DMS 273 (cell line): ENCODE measurements at regions not wholly inside any gene's neighbourhood (a gene's known extent, or its start where the extent isn't known, plus 50 kb on each side); places are given as distances from the start of the nearest gene placed in this dataset.
A peak's percentile ranks its signal among the peaks of the same experiment; 100 is the strongest.
"Not testable (repeated sequence)": the region's sequence is repeated elsewhere in the genome, so short reads cannot be mapped to it uniquely, and the experiment has no call there.

Experiments used
- DNase-seq: peaks from one replicate; lab custom pipeline; 2025; ENCODE audit not compliant: unreplicated experiment; lab: John Stamatoyannopoulos, UW

DNA sequence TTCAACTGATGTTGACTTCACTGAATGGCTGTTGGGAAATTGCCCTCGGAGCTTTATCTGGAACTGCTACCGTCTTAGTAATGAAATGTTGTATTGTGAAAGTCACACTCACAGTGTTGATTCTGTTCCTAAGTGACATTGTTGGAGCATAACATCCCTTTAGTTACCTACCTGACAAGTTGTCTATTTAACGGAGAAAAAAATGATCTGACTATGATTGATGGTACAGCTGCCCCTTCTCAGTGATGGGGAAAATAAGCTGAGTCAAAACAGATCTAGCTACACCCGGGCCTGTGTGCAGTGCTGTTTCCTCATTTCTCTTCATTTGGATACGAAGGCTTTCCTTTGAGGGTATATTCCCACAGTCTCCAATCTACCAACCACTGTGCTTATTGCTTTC, 472.3 kb upstream of the BRINP3 start:
- no peak for DNase-seq

- DNase-seq, result peak; percentile 3
These were observed 479.9 kb upstream of the BRINP3 start for GRCh38 chr1:190957565-190957964.

GRCh38 chr1:190963321-190963720, 485.7 kb upstream of the BRINP3 start:
- DNase-seq, result no peak

- no peak for DNase-seq
These were observed 498.2 kb upstream of the BRINP3 start for GRCh38 chr1:190975827-190976226.

- DNase-seq, result no peak
These were observed 525.1 kb upstream of the BRINP3 start for GRCh38 chr1:191002768-191003167.

- no peak for DNase-seq
These were observed 539.1 kb upstream of the BRINP3 start for GRCh38 chr1:191016765-191017164.

DNA sequence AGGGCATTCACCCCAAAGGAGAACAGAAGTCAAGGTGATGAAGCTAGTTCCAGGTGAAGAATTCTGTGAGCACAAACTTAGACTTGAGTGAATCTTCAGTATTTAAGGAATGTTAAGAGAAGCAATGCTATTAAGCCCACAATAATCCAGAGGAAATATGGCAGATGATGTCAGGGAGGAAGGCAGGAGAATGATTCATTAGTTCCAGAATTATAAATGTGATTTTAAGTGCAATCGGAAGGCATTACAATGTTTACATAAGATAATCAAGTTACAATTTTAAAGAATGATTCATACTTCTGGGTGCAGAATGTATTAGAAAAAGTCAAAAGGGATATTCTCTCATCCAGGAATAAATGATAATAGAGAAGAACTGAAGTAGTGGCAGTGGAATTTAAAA, 545.2 kb upstream of the BRINP3 start:
- DNase-seq, result no peak

DNA sequence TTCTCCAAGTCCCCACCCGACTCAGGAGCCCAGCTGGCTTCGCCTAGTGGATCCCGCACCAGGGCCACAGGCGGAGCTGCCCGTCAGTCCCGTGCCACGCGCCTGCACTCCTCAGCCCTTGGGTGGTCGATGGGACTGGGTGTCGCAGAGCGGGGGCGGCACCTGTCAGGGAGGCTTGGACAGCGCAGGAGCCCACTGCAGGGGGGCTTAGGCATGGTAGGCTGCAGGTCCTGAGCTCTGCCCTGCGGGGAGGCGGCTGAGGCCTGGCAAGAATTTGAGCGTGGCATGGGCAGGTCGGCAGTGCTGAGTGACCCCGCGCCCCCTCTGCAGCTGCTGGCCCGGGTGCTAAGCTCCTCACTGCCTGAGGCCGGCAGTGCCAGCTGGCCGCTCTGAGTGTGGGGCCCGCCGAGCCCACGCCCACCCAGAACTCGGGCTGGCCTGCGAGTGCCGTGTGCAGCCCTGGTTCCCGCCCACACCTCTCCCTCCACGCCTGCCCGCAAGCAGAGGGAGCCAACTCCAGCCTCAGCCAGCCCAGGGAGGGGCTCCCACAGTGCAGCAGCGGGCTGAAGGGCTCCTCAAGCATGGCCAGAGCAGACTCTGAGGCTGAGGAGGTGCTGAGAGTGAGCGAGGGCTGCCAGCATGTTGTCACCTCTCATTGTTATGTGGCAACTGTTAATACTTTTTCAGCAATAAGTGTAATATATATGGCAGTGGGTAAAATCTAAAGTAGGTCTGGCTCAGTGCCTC, 548.4 kb upstream of the BRINP3 start:
- no peak for DNase-seq

DNA sequence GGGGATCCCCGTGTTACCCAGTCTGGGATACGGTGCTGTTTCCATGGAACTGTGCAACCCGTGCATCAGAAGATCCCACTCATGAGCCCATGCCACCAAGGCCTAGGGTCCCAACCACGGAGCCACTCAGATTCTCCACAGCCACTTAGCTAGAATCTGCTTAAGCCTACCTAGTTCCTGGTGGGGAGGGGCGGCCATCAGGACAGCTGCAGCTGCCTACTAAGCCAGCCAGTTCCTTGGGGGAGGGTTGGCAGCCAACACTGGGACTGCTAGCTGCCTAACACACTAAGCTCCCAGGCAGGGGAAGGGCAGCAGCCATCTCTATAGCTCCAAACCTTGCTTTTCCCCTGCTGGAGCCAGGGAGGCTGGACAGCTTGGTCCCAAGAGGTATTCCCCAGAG, 549.2 kb upstream of the BRINP3 start:
- DNase-seq, result peak; percentile 40

GRCh38 chr1:191034132-191034531, 556.5 kb upstream of the BRINP3 start:
- no peak for DNase-seq

GRCh38 chr1:191043066-191043465, 565.4 kb upstream of the BRINP3 start:
- DNase-seq, result no peak

- peak; percentile 54 for DNase-seq
These were observed 572.1 kb upstream of the BRINP3 start for GRCh38 chr1:191049781-191050180.

- no peak for DNase-seq
These were observed 575.2 kb upstream of the BRINP3 start for GRCh38 chr1:191052888-191053287.

DNA sequence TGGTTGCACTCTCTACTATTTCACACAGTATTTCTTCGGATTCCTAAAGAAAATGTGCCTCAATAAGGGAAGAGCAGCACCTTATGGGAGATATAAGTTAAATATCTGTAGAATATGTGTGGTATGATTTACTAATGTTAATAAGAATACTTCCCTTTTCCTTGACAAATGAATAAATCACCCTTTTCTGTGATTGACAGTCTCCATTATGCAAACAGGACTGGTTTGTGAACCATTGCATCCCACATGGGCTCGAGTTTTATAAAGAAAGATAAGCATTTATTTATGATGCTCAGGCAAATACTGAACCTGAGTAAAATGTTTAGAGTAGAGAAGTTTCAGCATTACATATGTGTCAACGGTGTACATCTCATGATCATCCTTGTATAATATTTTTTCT, 587.7 kb upstream of the BRINP3 start:
- DNase-seq, result no peak

GRCh38 chr1:191065771-191066170, 588.1 kb upstream of the BRINP3 start:
- no peak for DNase-seq

DNA sequence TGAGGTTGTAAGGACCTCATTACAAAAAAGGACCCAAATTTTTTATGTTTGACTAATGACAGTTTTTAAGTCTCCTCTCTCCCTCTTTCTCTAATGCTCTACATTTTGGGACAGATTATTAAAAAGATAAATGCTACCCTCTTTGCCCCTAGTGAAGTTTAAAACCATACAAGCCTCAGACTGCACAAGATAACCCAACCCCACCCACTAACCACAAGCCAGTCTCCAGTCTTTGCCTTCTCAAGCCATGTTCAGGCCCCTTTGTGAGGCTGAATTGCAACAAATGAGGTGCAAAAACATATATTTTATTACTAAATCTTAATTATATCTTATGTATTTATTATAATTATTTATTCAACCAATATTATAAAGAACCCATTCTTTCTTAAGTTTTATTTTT, 597.2 kb upstream of the BRINP3 start:
- no peak for DNase-seq

DNA sequence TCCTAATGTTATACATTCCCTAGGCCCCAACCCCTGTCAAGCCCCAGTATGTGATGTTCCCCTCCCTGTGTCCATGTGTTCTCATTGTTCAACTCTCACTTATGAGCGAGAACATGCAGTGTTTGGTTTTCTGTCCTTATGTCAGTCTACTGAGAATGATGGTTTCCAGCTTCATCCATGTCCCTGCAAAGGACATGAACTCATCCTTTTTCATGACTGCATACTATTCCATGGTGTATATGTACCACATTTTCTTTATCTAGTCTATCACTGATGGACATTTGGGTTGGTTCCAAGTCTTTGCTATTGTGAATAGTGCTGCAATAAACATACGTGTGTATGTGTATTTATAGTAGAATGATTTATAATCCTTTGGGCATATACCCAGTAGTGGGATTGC, 605.4 kb upstream of the BRINP3 start:
- not testable (repeated sequence) for DNase-seq

GRCh38 chr1:191085121-191085520, 607.5 kb upstream of the BRINP3 start:
- DNase-seq, result peak; percentile 64

DNA sequence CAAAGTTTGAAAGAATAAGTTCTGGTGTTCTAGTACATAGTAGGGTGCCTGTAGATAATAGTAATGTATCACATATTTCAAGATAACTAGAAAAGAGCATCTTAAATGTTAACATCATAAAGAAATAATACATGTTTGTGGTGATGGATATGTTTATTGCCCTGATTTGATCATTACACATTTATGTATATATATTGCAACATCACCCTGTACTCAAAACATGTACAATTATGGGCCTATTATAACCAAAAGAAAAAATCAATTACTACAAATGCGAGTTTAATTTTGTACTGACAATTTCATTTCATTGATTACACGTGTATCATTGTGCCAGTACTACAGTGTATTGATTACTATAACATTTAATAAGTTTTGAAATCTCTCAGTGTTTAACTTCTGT, 609.2 kb upstream of the BRINP3 start:
- no peak for DNase-seq

DNA sequence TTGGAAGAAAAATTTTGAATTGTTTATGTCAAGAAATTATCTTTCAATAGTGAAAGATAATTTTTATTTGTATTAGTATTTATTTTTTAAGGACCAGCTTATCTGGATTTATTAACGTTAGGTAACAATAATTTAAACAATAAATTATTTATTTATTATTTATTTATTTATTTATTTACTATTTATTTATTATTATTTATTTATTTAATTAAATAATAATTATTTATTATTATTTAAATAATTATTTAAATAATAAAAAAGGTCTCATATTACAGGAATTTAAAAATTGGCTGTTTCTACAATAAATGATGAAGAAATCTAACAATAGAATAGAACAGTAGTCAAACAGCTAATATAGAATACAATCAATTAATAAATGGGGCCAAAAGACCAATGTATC, 618.7 kb upstream of the BRINP3 start:
- DNase-seq, result no peak

DNA sequence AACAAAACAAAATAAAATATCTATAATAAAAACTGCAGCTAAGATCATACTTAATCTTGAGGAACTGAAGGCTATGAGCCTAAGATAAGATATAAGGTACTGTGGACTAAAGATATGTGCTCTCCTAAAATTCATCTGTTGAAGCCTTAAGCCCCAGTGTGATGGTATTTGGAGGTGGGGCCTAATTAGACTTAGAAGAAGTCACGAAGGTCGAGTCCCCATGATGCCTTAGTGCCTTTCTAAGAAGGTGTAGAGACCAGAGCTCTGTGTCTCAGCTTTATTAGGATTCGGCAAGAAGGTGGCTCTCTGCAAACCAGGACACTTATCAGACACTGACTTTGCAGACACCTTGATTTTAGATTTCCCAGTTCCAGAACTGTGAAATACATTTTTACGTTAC, 622.0 kb upstream of the BRINP3 start:
- no peak for DNase-seq

GRCh38 chr1:191101960-191102359, 624.3 kb upstream of the BRINP3 start:
- DNase-seq, result peak; percentile 58

DNA sequence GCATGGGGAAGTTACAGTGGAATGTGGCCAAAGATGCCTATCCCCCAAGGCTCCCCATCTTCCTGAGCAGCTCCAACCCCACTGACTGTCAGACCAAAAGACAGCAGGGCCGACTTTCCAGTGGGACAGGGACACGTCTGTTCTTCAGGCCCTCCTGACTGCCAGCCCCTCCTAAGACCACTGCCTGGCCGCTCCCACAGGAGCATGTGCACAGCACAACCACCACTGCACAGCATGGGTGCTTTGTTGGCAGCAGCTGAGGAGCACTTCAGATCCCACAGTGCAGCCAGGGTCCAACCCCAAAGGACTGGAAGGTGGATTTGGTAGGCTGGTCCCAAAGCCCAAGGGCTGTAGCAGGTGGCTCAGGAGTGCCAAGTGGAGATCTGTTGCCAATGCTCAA, 648.3 kb upstream of the BRINP3 start:
- no peak for DNase-seq
